ENCODE measurements at regions not wholly inside any gene's neighbourhood (a gene's known extent, or its start where the extent isn't known, plus 50 kb on each side); places are given as distances from the start of the nearest gene placed in this dataset.

GRCh38 chr14:52153939-52154338 lies 85.1 kb upstream of the NID2 start:
- TF ChIP-seq CTCF (IDR thresholded peaks at IDR 0.05) (no peak), POLR2A (IDR thresholded peaks at IDR 0.05) (no peak)

Data from thyroid gland (tissue), 4 donors.